ENCODE measurements at regions not wholly inside any gene's neighbourhood (a gene's known extent, or its start where the extent isn't known, plus 50 kb on each side); places are given as distances from the start of the nearest gene placed in this dataset.
"Not testable (repeated sequence)": the region's sequence is repeated elsewhere in the genome, so short reads cannot be mapped to it uniquely, and the experiment has no call there.

GRCh38 chr6:28782113-28782673 lies 141.6 kb downstream of the TRIM27 start:
- no peak for TF ChIP-seq TAF1 (IDR thresholded peaks at IDR 0.05; ENCODE audit: borderline replicate concordance, low read depth, low read length)
- TF ChIP-seq POLR2AphosphoS5 (IDR thresholded peaks at IDR 0.05; ENCODE audit: low read depth, low read length) = no peak
- TF ChIP-seq POLR2A (IDR thresholded peaks at IDR 0.05; ENCODE audit: low read depth, low read length) = no peak
- DNase-seq (ENCODE audit: insufficient read length) (no peak), FAIRE-seq (no peak)

- no peak for DNase-seq (ENCODE audit: insufficient read length)
- FAIRE-seq = no peak
- no peak for TF ChIP-seq POLR2A (IDR thresholded peaks at IDR 0.05; ENCODE audit: low read depth, low read length)
These were observed 137.7 kb downstream of the TRIM27 start for GRCh38 chr6:28785962-28786679.

GRCh38 chr6:28789553-28790083 lies 134.2 kb downstream of the TRIM27 start:
- DNase-seq (ENCODE audit: insufficient read length) (no peak), FAIRE-seq (no peak)
- TF ChIP-seq TAF1 (IDR thresholded peaks at IDR 0.05; ENCODE audit: borderline replicate concordance, low read depth, low read length) (no peak), POLR2A (IDR thresholded peaks at IDR 0.05; ENCODE audit: low read depth, low read length) (no peak), POLR2AphosphoS5 (IDR thresholded peaks at IDR 0.05; ENCODE audit: low read depth, low read length) (no peak)

GRCh38 chr6:28791002-28791383 lies 132.8 kb downstream of the TRIM27 start:
- TF ChIP-seq POLR2A (IDR thresholded peaks at IDR 0.05; ENCODE audit: low read depth, low read length) (no peak), TAF1 (IDR thresholded peaks at IDR 0.05; ENCODE audit: borderline replicate concordance, low read depth, low read length) (no peak), POLR2AphosphoS5 (IDR thresholded peaks at IDR 0.05; ENCODE audit: low read depth, low read length) (no peak)
- FAIRE-seq (no peak), DNase-seq (ENCODE audit: insufficient read length) (no peak)

- FAIRE-seq (no peak), DNase-seq (ENCODE audit: insufficient read length) (no peak)
- TF ChIP-seq TAF1 (IDR thresholded peaks at IDR 0.05; ENCODE audit: borderline replicate concordance, low read depth, low read length) (no peak), POLR2AphosphoS5 (IDR thresholded peaks at IDR 0.05; ENCODE audit: low read depth, low read length) (no peak)
These were observed 129.4 kb downstream of the TRIM27 start for GRCh38 chr6:28794175-28795002.

GRCh38 chr6:28800647-28801046 lies 123.1 kb downstream of the TRIM27 start:
- DNase-seq (ENCODE audit: insufficient read length); FAIRE-seq: not testable (repeated sequence)

- FAIRE-seq (no peak), DNase-seq (ENCODE audit: insufficient read length) (no peak)
- TF ChIP-seq TAF1 (IDR thresholded peaks at IDR 0.05; ENCODE audit: borderline replicate concordance, low read depth, low read length) = no peak
- TF ChIP-seq POLR2A (IDR thresholded peaks at IDR 0.05; ENCODE audit: low read depth, low read length) = no peak
- no peak for TF ChIP-seq POLR2AphosphoS5 (IDR thresholded peaks at IDR 0.05; ENCODE audit: low read depth, low read length)
These were observed 121.1 kb downstream of the TRIM27 start for GRCh38 chr6:28802417-28803336.

GRCh38 chr6:28803337-28803709 lies 120.5 kb downstream of the TRIM27 start:
- FAIRE-seq (no peak), DNase-seq (ENCODE audit: insufficient read length) (no peak)
- TF ChIP-seq POLR2AphosphoS5 (IDR thresholded peaks at IDR 0.05; ENCODE audit: low read depth, low read length) (no peak), TAF1 (IDR thresholded peaks at IDR 0.05; ENCODE audit: borderline replicate concordance, low read depth, low read length) (no peak)

GRCh38 chr6:28807682-28808280 lies 116.0 kb downstream of the TRIM27 start:
- no peak for TF ChIP-seq POLR2AphosphoS5 (IDR thresholded peaks at IDR 0.05; ENCODE audit: low read depth, low read length)
- no peak for TF ChIP-seq TAF1 (IDR thresholded peaks at IDR 0.05; ENCODE audit: borderline replicate concordance, low read depth, low read length)
- no peak for TF ChIP-seq POLR2A (IDR thresholded peaks at IDR 0.05; ENCODE audit: low read depth, low read length)
- FAIRE-seq (no peak), DNase-seq (ENCODE audit: insufficient read length) (no peak)

GRCh38 chr6:28808383-28808782 lies 115.4 kb downstream of the TRIM27 start:
- FAIRE-seq = no peak
- TF ChIP-seq POLR2A (IDR thresholded peaks at IDR 0.05; ENCODE audit: low read depth, low read length) = no peak
- no peak for TF ChIP-seq POLR2AphosphoS5 (IDR thresholded peaks at IDR 0.05; ENCODE audit: low read depth, low read length)
- DNase-seq (ENCODE audit: insufficient read length) = no peak

All from GM12892 (cell line).